KBM-7 (cell line): ENCODE measurements at regions not wholly inside any gene's neighbourhood (a gene's known extent, or its start where the extent isn't known, plus 50 kb on each side); places are given as distances from the start of the nearest gene placed in this dataset.
A peak's percentile ranks its signal among the peaks of the same experiment; 100 is the strongest.

ENCODE experiments used
- DNase-seq: peaks from one replicate; pipeline ENCODE4 v3.0.0-alpha.2; 2015
- in situ Hi-C: fragments of 300-500 bp; cut with MboI; formaldehyde crosslinking; loops from 2 replicates; pipeline ENCODE4 v1.14.3; 2020; ENCODE audit warnings: low sequenced_read_pairs, low pct_unique_long_range_greater_than_20kb, mixed read lengths

- no peak for DNase-seq
- in situ Hi-C loops, result no loop called here
Measured at GRCh38 chr1:115184260-115184950, 95.1 kb upstream of the TSPAN2 start.

GRCh38 chr1:115183721-115184259 lies 94.5 kb upstream of the TSPAN2 start:
- in situ Hi-C loops, result no loop called here
- peak; percentile 1 for DNase-seq

DNA sequence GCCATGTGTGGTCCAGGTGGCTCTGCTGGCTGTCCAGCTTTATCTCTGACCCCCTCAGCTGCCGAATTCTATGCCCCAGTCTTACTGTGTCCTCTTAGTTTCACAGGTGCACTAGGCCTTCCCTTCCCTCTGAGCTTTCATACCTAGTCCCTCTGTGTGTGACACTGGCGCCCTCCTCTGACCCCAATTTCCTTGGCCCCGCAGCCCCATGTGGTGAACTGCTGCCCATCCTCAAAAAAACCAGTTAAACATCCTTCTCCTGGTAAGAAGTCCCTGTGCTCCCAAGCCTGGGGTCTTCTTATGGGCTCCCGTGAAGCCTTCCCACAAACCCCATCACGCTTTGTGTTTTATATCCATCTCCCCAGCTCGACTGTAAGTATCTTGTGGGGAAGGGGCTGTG lies 93.9 kb upstream of the TSPAN2 start:
- in situ Hi-C loops, result no loop called here

DNA sequence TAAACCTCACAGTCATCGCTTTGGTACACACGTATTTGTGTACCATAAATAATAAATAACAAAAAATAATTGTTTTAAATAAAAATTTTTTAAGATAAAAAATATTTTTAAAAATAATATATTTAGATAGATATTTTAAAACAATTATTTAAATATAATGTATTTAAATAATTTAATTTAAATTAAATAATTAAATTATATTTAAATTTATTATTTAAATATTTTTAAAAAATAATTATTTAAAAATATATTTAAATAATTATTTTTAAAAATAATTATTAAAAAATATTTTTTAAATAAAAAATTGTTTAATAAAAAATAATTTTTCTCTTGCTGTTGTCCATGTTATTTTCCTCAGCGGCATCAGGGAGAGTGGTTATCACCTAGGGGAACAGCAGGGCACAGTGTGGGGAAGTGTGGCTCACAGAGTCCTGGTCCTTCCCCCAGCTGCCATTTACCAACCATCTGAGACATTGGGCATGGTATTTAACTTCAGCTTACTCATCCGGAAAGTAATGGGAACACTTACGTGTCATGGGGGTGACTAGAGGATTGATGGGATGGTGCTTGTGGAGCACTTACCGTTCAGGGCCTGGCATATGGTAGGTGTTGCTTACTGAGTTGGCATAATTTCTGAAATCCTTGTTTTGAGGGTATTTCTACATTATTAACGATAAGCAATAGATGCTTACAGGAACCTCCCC lies 92.9 kb upstream of the TSPAN2 start:
- in situ Hi-C loops, result no loop called here
- DNase-seq, result no peak

More for the DNA sequence above, 93.9 kb upstream of the TSPAN2 start:
- no peak for DNase-seq

DNA sequence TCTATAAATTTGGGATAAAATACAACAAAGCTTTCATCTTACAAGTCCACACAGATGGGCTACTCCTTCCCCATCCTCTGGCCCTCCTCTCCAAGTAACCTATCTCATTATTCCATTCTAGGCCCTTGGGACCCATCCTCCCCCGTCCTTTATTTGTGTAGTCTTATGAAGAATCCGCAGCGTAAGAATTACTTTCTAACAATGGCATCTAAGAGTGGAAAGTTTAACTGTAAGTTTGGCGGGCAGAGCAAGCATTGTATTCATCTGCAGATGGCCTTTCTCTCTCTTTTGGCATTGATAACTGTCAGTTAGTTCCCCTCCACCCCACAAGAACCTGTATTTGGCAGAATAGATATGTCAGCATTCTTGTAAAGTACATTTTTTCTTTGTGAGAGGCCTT lies 91.9 kb upstream of the TSPAN2 start:
- no peak for DNase-seq
- in situ Hi-C loops, result no loop called here

DNA sequence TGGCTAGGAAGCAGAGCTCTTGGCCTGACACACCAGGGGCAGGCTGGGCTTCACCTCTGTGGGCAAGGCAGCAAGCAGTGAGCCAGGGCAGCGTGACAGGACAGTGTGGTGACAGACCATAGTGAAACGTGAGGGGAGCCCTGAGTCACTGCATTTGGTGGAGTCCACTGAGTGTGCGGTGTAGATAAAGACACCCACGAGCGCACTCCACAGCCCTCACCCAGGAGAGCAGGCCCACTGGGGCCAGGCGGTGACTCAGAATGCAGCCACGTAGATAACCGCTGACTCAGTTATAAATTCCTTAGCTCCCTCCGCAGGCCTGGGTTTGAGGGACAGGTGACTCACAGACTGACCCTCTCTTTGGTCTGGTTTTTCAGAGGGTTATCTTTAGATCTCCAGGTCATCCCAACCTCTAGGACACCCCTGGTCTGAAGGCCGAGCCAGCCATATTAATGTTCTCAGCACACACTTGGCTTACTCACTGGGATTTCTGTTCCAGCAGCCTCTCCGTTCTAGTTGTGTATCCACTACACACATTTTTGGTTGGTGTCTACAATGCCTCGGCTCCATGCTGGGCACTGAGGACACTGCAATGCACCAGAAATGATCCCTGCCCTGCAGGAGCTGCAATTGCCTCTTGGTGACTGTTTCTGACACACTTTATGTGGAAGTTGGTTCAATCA lies 90.2 kb upstream of the TSPAN2 start:
- in situ Hi-C loops, result no loop called here
- DNase-seq, result no peak

DNA sequence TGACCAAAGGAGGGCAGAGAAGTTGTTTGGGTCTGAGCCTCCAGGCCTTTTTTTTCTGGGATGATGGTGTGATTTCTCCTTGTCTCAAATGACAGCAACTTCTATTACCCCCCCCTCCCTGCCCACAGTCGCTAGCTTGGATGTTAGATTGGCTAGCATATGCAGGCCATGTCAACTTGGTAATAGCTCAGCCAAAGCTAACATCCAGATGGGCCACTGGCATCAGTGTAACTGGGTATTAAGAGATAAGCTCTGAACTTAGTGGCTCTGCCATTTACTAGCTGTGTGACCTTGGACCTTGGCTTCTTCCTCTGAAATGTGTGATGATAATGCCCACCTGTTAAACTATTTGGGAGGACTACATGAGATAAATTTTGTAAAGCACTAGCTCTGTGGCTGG lies 86.9 kb upstream of the TSPAN2 start:
- DNase-seq, result no peak
- in situ Hi-C loops, result no loop called here

GRCh38 chr1:115175596-115175995 lies 86.3 kb upstream of the TSPAN2 start:
- in situ Hi-C loops, result no loop called here

DNA sequence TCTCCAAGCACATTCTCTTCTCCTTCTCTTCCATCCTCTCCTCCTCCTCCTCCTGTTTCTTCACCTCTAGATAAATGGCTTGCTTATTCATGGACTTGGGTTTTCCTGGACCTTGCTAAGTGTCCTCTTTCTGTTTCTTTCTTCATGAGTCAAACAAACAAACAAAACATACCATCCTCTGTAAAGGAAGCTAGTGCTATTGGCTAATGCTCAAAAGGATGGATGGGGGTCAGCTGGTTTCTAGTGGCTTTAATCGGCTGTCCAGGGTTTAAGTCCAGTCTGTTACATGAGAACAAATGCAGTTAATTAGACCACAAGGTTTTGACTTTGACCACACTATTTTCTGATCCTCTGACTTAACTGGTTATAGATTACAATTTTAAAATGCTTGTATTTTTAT lies 83.8 kb upstream of the TSPAN2 start:
- in situ Hi-C loops, result no loop called here
- DNase-seq, result no peak

More at GRCh38 chr1:115175596-115175995, 86.3 kb upstream of the TSPAN2 start:
- no peak for DNase-seq

GRCh38 chr1:115172270-115172669 lies 83.0 kb upstream of the TSPAN2 start:
- in situ Hi-C loops, result no loop called here
- DNase-seq, result no peak

DNA sequence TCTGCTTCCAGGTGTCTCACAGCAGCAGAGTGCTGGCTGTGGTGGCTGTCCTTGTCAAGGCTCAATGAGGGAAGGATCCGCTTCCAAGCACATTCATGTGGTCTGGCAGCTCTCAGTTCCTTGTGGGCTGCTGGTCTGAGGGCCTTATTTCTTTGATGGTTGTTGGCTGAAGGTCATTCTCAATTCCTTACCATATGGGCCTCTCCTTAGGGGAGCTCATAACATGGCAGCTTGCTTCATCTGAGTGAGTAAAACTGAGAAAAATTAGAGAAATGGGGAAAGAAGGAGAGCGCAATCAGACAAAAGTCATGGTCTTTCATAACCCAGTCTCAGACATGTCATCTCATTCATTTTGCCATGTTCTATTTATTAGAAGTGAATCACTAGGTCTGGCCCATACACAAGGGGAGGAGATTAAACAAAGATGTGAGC lies 81.7 kb upstream of the TSPAN2 start:
- DNase-seq, result no peak
- in situ Hi-C loops, result no loop called here

DNA sequence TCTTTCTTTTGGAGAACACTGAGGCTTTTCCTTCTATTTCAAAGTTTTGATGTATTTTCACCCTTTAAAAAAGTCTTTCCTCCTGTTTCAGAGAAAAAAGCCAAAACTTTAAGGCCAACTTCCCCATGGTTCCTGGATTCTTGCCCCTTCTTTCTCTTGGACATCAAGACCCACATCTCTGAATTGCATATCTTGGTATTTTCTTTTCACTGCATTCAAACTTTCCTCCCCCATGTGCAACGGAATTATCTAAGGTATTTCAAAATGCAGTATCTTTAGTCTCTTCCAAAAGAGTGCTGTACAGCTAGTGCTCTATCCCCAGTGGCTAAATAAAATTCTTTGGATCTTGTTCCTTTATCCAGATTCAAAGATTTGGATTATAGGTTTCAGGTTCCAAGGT lies 81.1 kb upstream of the TSPAN2 start:
- no peak for DNase-seq
- in situ Hi-C loops, result no loop called here

DNA sequence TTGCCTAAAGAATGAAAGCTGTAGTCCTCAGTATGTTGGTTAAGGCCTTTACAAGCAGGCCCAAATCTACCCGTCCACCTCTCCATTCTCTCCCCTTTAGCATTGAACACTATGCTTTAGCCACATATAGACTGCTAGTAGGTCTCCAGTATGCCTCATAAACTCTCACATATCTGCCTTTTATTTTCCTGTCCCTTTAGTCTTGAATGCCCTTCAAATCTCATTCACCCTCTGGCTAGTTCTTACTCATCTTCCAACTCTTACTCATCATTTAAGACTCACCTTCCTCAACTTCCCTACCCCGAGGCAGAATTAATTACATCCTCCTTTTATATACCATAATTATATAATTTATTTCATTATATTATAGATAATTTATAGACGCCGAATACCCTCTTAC lies 78.7 kb upstream of the TSPAN2 start:
- in situ Hi-C loops, result no loop called here
- DNase-seq, result no peak

GRCh38 chr1:115166531-115167091 lies 77.3 kb upstream of the TSPAN2 start:
- DNase-seq, result no peak
- in situ Hi-C loops, result no loop called here

- no peak for DNase-seq
- in situ Hi-C loops, result no loop called here
Measured at GRCh38 chr1:115165776-115166175, 76.5 kb upstream of the TSPAN2 start.

DNA sequence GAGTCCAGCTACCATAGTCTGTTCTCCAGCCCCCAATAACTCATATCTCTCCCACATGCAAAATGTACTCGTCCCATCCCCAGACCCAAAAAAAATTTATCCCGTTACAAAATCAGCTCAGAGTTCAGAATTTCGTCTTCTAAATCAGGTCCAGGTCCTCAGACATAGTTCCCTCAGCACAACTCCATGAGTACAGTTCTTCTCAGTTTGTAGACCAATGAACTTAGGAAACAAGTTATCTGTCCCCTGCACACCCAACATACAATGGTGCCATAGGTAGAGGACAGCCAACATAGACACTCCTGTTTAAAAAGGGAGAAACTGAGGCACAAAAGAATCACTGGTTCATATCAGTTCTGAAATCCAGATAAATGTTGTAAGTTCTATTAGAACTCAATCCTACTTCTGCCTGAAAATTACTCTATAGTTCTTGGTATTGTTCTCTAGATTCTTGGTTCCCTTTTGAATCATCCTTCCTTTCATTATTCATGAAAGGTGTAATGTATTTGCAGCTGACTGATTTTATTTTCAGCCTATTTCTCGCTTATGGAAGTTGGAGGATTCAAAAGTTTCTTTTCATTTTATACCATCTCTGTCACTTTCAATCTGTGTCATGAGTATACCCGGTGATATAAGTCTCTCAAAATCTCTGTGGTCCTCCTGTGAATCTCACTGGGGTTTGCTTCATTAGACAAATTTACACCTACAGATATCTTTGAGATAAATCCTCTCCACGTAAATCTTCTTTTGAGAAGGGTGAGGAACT lies 75.8 kb upstream of the TSPAN2 start:
- in situ Hi-C loops, result no loop called here
- DNase-seq, result no peak

DNA sequence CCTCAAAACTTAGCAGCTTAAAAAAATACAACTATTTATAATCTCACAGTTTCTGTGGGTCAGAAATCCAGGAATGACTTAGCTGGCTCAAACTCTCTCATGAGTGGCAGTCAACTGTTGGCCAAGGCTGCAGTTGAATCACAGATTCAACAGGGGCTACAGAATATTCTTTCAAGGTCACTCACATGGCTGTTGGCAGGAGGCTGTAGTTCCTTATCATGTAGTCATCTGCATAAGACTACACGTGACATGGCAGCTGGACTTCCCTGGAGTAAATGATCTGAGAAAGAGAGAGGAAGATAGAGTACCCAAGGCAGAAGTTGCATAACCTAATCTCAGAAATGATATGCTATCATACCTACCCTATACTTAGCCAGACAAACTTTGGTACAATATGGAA lies 75.2 kb upstream of the TSPAN2 start:
- DNase-seq, result no peak
- in situ Hi-C loops, result no loop called here

DNA sequence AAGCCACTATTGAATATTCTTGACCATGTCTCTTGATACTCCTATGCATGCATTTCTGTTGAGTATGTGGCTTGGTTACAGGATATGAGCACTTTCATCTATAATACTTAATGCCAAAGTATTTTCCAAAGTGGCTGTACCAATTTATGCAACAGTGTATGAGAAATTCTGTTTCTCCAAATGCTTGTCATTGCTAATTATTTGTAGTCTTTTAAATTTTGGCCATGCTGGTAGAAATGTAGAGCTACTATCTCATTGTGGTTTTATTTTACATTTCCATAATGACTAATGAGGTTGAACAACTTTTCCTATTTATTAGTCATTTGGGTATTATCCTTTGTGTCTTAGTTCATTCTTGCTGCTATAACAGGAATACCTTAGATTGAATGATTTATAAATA lies 71.4 kb upstream of the TSPAN2 start:
- in situ Hi-C loops, result no loop called here

DNA sequence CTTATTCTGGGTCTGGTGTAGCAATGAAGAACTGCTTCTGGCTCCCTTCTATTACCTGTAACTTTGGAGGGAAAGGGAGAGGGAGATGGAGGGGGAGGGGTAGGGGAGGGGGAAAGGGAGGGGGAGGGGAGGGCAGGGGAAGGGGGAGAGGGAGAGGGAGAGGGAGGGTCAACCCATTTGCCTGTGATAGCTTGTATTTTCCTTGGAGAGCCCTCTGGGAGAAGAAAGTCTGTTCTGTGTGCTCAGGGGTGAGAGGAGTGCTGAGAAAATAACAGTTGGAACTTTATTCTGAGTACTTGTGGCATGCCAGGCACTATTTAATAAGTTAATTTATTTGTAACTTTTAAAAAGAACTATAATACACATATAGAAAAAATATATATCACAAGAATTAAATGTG lies 70.7 kb upstream of the TSPAN2 start:
- in situ Hi-C loops, result no loop called here
- no peak for DNase-seq

More for the DNA sequence above, 71.4 kb upstream of the TSPAN2 start:
- no peak for DNase-seq
